Lung (tissue), 11 donors: ENCODE measurements at regions not wholly inside any gene's neighbourhood (a gene's known extent, or its start where the extent isn't known, plus 50 kb on each side); places are given as distances from the start of the nearest gene placed in this dataset.

Experiments
- ATAC-seq: fragments of 200-7000 bp; cut with Tn5 transposase; one replicate; pipeline ENCODE4 v1.9.1; 2020; ENCODE audit warnings: moderate number of reproducible peaks; ENCODE audit not compliant: insufficient read depth, low FRiP score
- DNase-seq, 3 donors: peaks; one replicate each; pipeline ENCODE4 v3.0.0-alpha.2; 2013 to 2017
- H3K27ac ChIP-seq, 2 donors: one replicate each; pipeline ENCODE4 v1.5.1; 2013; ENCODE audit warnings: mild to moderate bottlenecking in 2 of 2, moderate library complexity in 2 of 2, control low read depth in 1 of 2, inconsistent platforms in 1 of 2, low read depth in 1 of 2, low read length in 1 of 2
- H3K27me3 ChIP-seq, 3 donors: one replicate each; pipeline ENCODE4 v1.5.1; 2013; ENCODE audit warnings: low read length in 2 of 3; ENCODE audit not compliant: control insufficient read depth in 3 of 3, insufficient read depth in 3 of 3
- H3K36me3 ChIP-seq, 4 donors: one replicate each; pipeline ENCODE4 v1.5.1; 2013; ENCODE audit warnings: low read length in 4 of 4, mild to moderate bottlenecking in 1 of 4, moderate library complexity in 1 of 4; ENCODE audit not compliant: control insufficient read depth in 4 of 4, insufficient read depth in 4 of 4
- H3K4me1 ChIP-seq, 5 donors: one replicate each; pipeline ENCODE4 v1.5.1; 2013; ENCODE audit warnings: low read length in 5 of 5, mild to moderate bottlenecking in 2 of 5, moderate library complexity in 1 of 5; ENCODE audit not compliant: control insufficient read depth in 5 of 5, insufficient read depth in 5 of 5
- H3K4me3 ChIP-seq: one replicate; pipeline ENCODE4 v1.5.1; 2013; ENCODE audit warnings: mild to moderate bottlenecking, control low read depth, moderate library complexity
- H3K9ac ChIP-seq, 2 donors: one replicate each; pipeline ENCODE4 v1.5.1; 2013; ENCODE audit warnings: low read length in 2 of 2, control low read depth in 1 of 2; ENCODE audit not compliant: insufficient read depth in 1 of 2
- H3K9me3 ChIP-seq, 4 donors: one replicate each; pipeline ENCODE4 v1.5.1; 2013; ENCODE audit warnings: low read length in 3 of 4, mild to moderate bottlenecking in 1 of 4, moderate library complexity in 1 of 4; ENCODE audit not compliant: control insufficient read depth in 4 of 4, insufficient read depth in 3 of 4
- CTCF ChIP-seq: IDR thresholded peaks from 2 replicates; pipeline ENCODE4 v1.5.1; 2012; ENCODE audit warnings: mild to moderate bottlenecking; ENCODE audit errors: control extremely low read depth, extremely low read depth
- WGBS, 2 donors: extraction: QIAGEN DNeasy Blood & Tissue Kit; methylation state at CpG; one replicate each; pipeline ENCODE4 v1.1.7; 2013; 5-methylcytosine and 5-hydroxymethylcytosine counted together
- donor health status: control.
- donor health status: control.
- donor health status: Bipolar disorder and iron deficiency.
- donor health status: healthy.
- donor health status: DM: yes; HTN: yes; CAD: no.

- Histone ChIP-seq H3K27ac (no peak overlapping the region), H3K27me3 (no peaks in the 10 kb centered on the region), H3K9me3 (no peaks in the 10 kb centered on the region), H3K4me1 (no peaks in the 10 kb centered on the region), H3K36me3 (no peaks in the 10 kb centered on the region), H3K9ac (no peak overlapping the region), H3K4me3 (no peak overlapping the region)
- WGBS, 2 donors: 88 to 90% methylated on average over 3 of the region's 3 CpGs
- ATAC-seq (no peak), DNase-seq (no peak)
- TF ChIP-seq CTCF: no peak
Measured at GRCh38 chr2:156118753-156119416, 213.6 kb downstream of the NR4A2 start.

- 44 to 81% methylated on average over 2 of the region's 2 CpGs for WGBS, 2 donors
- DNase-seq (peak in 2 of 3 donors; percentile 3 to 10), ATAC-seq (no peak)
- Histone ChIP-seq H3K27ac (no peak overlapping the region), H3K9ac (no peak overlapping the region), H3K27me3 (no peaks in the 10 kb centered on the region), H3K4me3 (no peak overlapping the region), H3K4me1 (no peaks in the 10 kb centered on the region), H3K36me3 (no peaks in the 10 kb centered on the region), H3K9me3 (no peaks in the 10 kb centered on the region)
- TF ChIP-seq CTCF: no peak
Measured at GRCh38 chr2:156116113-156116512, 216.4 kb downstream of the NR4A2 start.

GRCh38 chr2:156115338-156115737 lies 217.2 kb downstream of the NR4A2 start:
- Histone ChIP-seq H3K27ac (no peak overlapping the region), H3K36me3 (no peaks in the 10 kb centered on the region), H3K9me3 (no peaks in the 10 kb centered on the region), H3K4me1 (no peaks in the 10 kb centered on the region), H3K9ac (no peak overlapping the region), H3K27me3 (no peaks in the 10 kb centered on the region), H3K4me3 (no peak overlapping the region)
- DNase-seq: no peak
- 74 to 87% methylated on average over 3 of the region's 3 CpGs for WGBS, 2 donors
- no peak for ATAC-seq
- no peak for TF ChIP-seq CTCF

GRCh38 chr2:156112323-156112722 lies 220.2 kb downstream of the NR4A2 start:
- Histone ChIP-seq H3K36me3 (no peaks in the 10 kb centered on the region), H3K9ac (no peak overlapping the region), H3K9me3 (no peaks in the 10 kb centered on the region), H3K4me3 (no peak overlapping the region), H3K27ac (no peak overlapping the region), H3K27me3 (no peaks in the 10 kb centered on the region), H3K4me1 (no peaks in the 10 kb centered on the region)
- 81 to 89% methylated on average over 1 of the region's 1 CpG for WGBS, 2 donors
- ATAC-seq (no peak), DNase-seq (no peak)
- no peak for TF ChIP-seq CTCF
